ENCODE measurements at regions not wholly inside any gene's neighbourhood (a gene's known extent, or its start where the extent isn't known, plus 50 kb on each side); places are given as distances from the start of the nearest gene placed in this dataset.

GRCh38 chr1:30376054-30376697 is 347.2 kb downstream of the MATN1 start:
- H3K27ac ChIP-seq (ENCODE audit: low read depth in 1 of 2, low read length in 2 of 2): no peak overlapping the region
- no peaks in the 10 kb centered on the region for H3K4me1 ChIP-seq (ENCODE audit: control insufficient read depth in 1 of 2, insufficient read depth in 2 of 2, low read length in 2 of 2)
- ATAC-seq (ENCODE audit: low FRiP score) (no peak), DNase-seq (no peak)
- H3K4me3 ChIP-seq (ENCODE audit: low read length in 2 of 2): no peak overlapping the region
- no peaks in the 10 kb centered on the region for H3K9me3 ChIP-seq (ENCODE audit: control insufficient read depth, low read length)
- WGBS, 2 donors: 68 to 70% methylated on average over 7 of the region's 7 CpGs
- no peaks in the 10 kb centered on the region for H3K36me3 ChIP-seq (ENCODE audit: control insufficient read depth in 1 of 2, insufficient read depth in 2 of 2, low read length in 1 of 2)
- intact Hi-C loops (cut with DNase I): no loop called here
- no peaks in the 10 kb centered on the region for H3K27me3 ChIP-seq (ENCODE audit: control insufficient read depth in 1 of 2, insufficient read depth in 2 of 2, low read length in 1 of 2)

- no peaks in the 10 kb centered on the region for H3K36me3 ChIP-seq (ENCODE audit: control insufficient read depth in 1 of 2, insufficient read depth in 2 of 2, low read length in 1 of 2)
- H3K9me3 ChIP-seq (ENCODE audit: control insufficient read depth, low read length): no peaks in the 10 kb centered on the region
- H3K4me3 ChIP-seq (ENCODE audit: low read length in 2 of 2): no peak overlapping the region
- no peak overlapping the region for H3K27ac ChIP-seq (ENCODE audit: low read depth in 1 of 2, low read length in 2 of 2)
- no peaks in the 10 kb centered on the region for H3K27me3 ChIP-seq (ENCODE audit: control insufficient read depth in 1 of 2, insufficient read depth in 2 of 2, low read length in 1 of 2)
- no peaks in the 10 kb centered on the region for H3K4me1 ChIP-seq (ENCODE audit: control insufficient read depth in 1 of 2, insufficient read depth in 2 of 2, low read length in 2 of 2)
- intact Hi-C loops (cut with DNase I): no loop called here
- DNase-seq (no peak), ATAC-seq (ENCODE audit: low FRiP score) (no peak)
- WGBS, 2 donors: 64 to 73% methylated on average over 7 of the region's 7 CpGs
Observed at GRCh38 chr1:30375156-30375555, 348.2 kb downstream of the MATN1 start.

- intact Hi-C loops (cut with DNase I): no loop called here
- H3K4me3 ChIP-seq (ENCODE audit: low read length in 2 of 2): no peak overlapping the region
- no peak for ATAC-seq (ENCODE audit: low FRiP score)
- no peaks in the 10 kb centered on the region for H3K9me3 ChIP-seq (ENCODE audit: control insufficient read depth, low read length)
- H3K36me3 ChIP-seq (ENCODE audit: control insufficient read depth in 1 of 2, insufficient read depth in 2 of 2, low read length in 1 of 2): no peaks in the 10 kb centered on the region
- DNase-seq: no peak
- H3K27ac ChIP-seq (ENCODE audit: low read depth in 1 of 2, low read length in 2 of 2): no peak overlapping the region
- no peaks in the 10 kb centered on the region for H3K27me3 ChIP-seq (ENCODE audit: control insufficient read depth in 1 of 2, insufficient read depth in 2 of 2, low read length in 1 of 2)
- no peaks in the 10 kb centered on the region for H3K4me1 ChIP-seq (ENCODE audit: control insufficient read depth in 1 of 2, insufficient read depth in 2 of 2, low read length in 2 of 2)
- 84 to 87% methylated on average over 20 of the region's 20 CpGs for WGBS, 2 donors
Observed at GRCh38 chr1:30374400-30375070, 348.9 kb downstream of the MATN1 start.

- Histone ChIP-seq H3K4me1 (ENCODE audit: control insufficient read depth in 1 of 2, insufficient read depth in 2 of 2, low read length in 2 of 2) (no peaks in the 10 kb centered on the region), H3K9me3 (ENCODE audit: control insufficient read depth, low read length) (no peaks in the 10 kb centered on the region), H3K4me3 (ENCODE audit: low read length in 2 of 2) (no peak overlapping the region), H3K27me3 (ENCODE audit: control insufficient read depth in 1 of 2, insufficient read depth in 2 of 2, low read length in 1 of 2) (no peaks in the 10 kb centered on the region), H3K36me3 (ENCODE audit: control insufficient read depth in 1 of 2, insufficient read depth in 2 of 2, low read length in 1 of 2) (no peaks in the 10 kb centered on the region), H3K27ac (ENCODE audit: low read depth in 1 of 2, low read length in 2 of 2) (no peak overlapping the region)
- ATAC-seq (ENCODE audit: low FRiP score) (no peak), DNase-seq (no peak)
- 75 to 81% methylated on average over 24 to 25 of the region's 25 CpGs for WGBS, 2 donors
- intact Hi-C loops (cut with DNase I): no loop called here
Observed at GRCh38 chr1:30373471-30374399, 349.6 kb downstream of the MATN1 start.

GRCh38 chr1:30372792-30373433 is 350.5 kb downstream of the MATN1 start:
- no peak for DNase-seq

GRCh38 chr1:30371888-30372791 is 351.2 kb downstream of the MATN1 start:
- DNase-seq: no peak
- ATAC-seq (ENCODE audit: low FRiP score): no peak
- no peaks in the 10 kb centered on the region for H3K36me3 ChIP-seq (ENCODE audit: control insufficient read depth in 1 of 2, insufficient read depth in 2 of 2, low read length in 1 of 2)
- no peaks in the 10 kb centered on the region for H3K9me3 ChIP-seq (ENCODE audit: control insufficient read depth, low read length)
- H3K27ac ChIP-seq (ENCODE audit: low read depth in 1 of 2, low read length in 2 of 2): no peak overlapping the region
- 55 to 58% methylated on average over 7 of the region's 7 CpGs for WGBS, 2 donors
- H3K4me1 ChIP-seq (ENCODE audit: control insufficient read depth in 1 of 2, insufficient read depth in 2 of 2, low read length in 2 of 2): no peaks in the 10 kb centered on the region
- intact Hi-C loops (cut with DNase I): no loop called here
- H3K27me3 ChIP-seq (ENCODE audit: control insufficient read depth in 1 of 2, insufficient read depth in 2 of 2, low read length in 1 of 2): no peaks in the 10 kb centered on the region
- H3K4me3 ChIP-seq (ENCODE audit: low read length in 2 of 2): no peak overlapping the region

More at GRCh38 chr1:30372792-30373433, 350.5 kb downstream of the MATN1 start:
- Histone ChIP-seq H3K4me1 (ENCODE audit: control insufficient read depth in 1 of 2, insufficient read depth in 2 of 2, low read length in 2 of 2) (no peaks in the 10 kb centered on the region), H3K9me3 (ENCODE audit: control insufficient read depth, low read length) (no peaks in the 10 kb centered on the region), H3K27me3 (ENCODE audit: control insufficient read depth in 1 of 2, insufficient read depth in 2 of 2, low read length in 1 of 2) (no peaks in the 10 kb centered on the region), H3K27ac (ENCODE audit: low read depth in 1 of 2, low read length in 2 of 2) (no peak overlapping the region), H3K36me3 (ENCODE audit: control insufficient read depth in 1 of 2, insufficient read depth in 2 of 2, low read length in 1 of 2) (no peaks in the 10 kb centered on the region), H3K4me3 (ENCODE audit: low read length in 2 of 2) (no peak overlapping the region)
- WGBS, 2 donors: 43 to 48% methylated on average over 7 of the region's 7 CpGs
- no peak for ATAC-seq (ENCODE audit: low FRiP score)
- intact Hi-C loops (cut with DNase I): no loop called here

- intact Hi-C loops (cut with DNase I): no loop called here
Observed at GRCh38 chr1:30371179-30371788, 352.1 kb downstream of the MATN1 start.

More at GRCh38 chr1:30371179-30371788, 352.1 kb downstream of the MATN1 start:
- 59 to 66% methylated on average over 9 of the region's 9 CpGs for WGBS, 2 donors
- ATAC-seq (ENCODE audit: low FRiP score): no peak
- H3K4me3 ChIP-seq (ENCODE audit: low read length in 2 of 2): no peak overlapping the region
- no peaks in the 10 kb centered on the region for H3K36me3 ChIP-seq (ENCODE audit: control insufficient read depth in 1 of 2, insufficient read depth in 2 of 2, low read length in 1 of 2)
- H3K27me3 ChIP-seq (ENCODE audit: control insufficient read depth in 1 of 2, insufficient read depth in 2 of 2, low read length in 1 of 2): no peaks in the 10 kb centered on the region
- H3K4me1 ChIP-seq (ENCODE audit: control insufficient read depth in 1 of 2, insufficient read depth in 2 of 2, low read length in 2 of 2): no peaks in the 10 kb centered on the region
- no peaks in the 10 kb centered on the region for H3K9me3 ChIP-seq (ENCODE audit: control insufficient read depth, low read length)
- no peak for DNase-seq
- no peak overlapping the region for H3K27ac ChIP-seq (ENCODE audit: low read depth in 1 of 2, low read length in 2 of 2)

Measured in aorta (tissue), 5 donors.